SH-SY5Y (cell line): ENCODE measurements at regions not wholly inside any gene's neighbourhood (a gene's known extent, or its start where the extent isn't known, plus 50 kb on each side); places are given as distances from the start of the nearest gene placed in this dataset.

Source experiments
- GATA2 ChIP-seq: IDR thresholded peaks from 2 replicates; pipeline ENCODE4 v1.6.1; 2011; ENCODE audit warnings: mild to moderate bottlenecking, low read depth, low read length
- GATA3 ChIP-seq: IDR thresholded peaks from 2 replicates; pipeline ENCODE4 v1.6.1; 2011; ENCODE audit warnings: low read depth, mild to moderate bottlenecking, low read length, moderate library complexity

GRCh38 chr11:70883323-70883940 lies 368.9 kb downstream of the SHANK2 start:
- TF ChIP-seq GATA3 = no peak
- TF ChIP-seq GATA2 = no peak

- TF ChIP-seq GATA2 (no peak), GATA3 (no peak)
Observed at GRCh38 chr11:70883973-70884623, 368.3 kb downstream of the SHANK2 start.

GRCh38 chr11:70885281-70886231 lies 366.8 kb downstream of the SHANK2 start:
- TF ChIP-seq GATA2 (no peak), GATA3 (no peak)

- TF ChIP-seq GATA2 (no peak), GATA3 (no peak)
Observed at GRCh38 chr11:70886256-70886655, 366.1 kb downstream of the SHANK2 start.

- TF ChIP-seq GATA3 (no peak), GATA2 (no peak)
Observed at GRCh38 chr11:70886676-70887541, 365.5 kb downstream of the SHANK2 start.

GRCh38 chr11:70887542-70887827 lies 364.9 kb downstream of the SHANK2 start:
- TF ChIP-seq GATA2 = no peak

- TF ChIP-seq GATA3 (no peak), GATA2 (no peak)
Observed at GRCh38 chr11:70888061-70888460, 364.3 kb downstream of the SHANK2 start.

GRCh38 chr11:70889411-70889810 lies 363.0 kb downstream of the SHANK2 start:
- no peak for TF ChIP-seq GATA3
- no peak for TF ChIP-seq GATA2

- TF ChIP-seq GATA3 (no peak), GATA2 (no peak)
Observed at GRCh38 chr11:70891844-70892380, 360.5 kb downstream of the SHANK2 start.

- TF ChIP-seq GATA2 = no peak
- TF ChIP-seq GATA3 = no peak
Observed at GRCh38 chr11:70892889-70893288, 359.5 kb downstream of the SHANK2 start.

- no peak for TF ChIP-seq GATA3
- no peak for TF ChIP-seq GATA2
Observed at GRCh38 chr11:70894566-70895365, 357.6 kb downstream of the SHANK2 start.

GRCh38 chr11:70895366-70895670 lies 357.1 kb downstream of the SHANK2 start:
- no peak for TF ChIP-seq GATA3
- TF ChIP-seq GATA2 = no peak

- TF ChIP-seq GATA2 (no peak), GATA3 (no peak)
Observed at GRCh38 chr11:70897429-70897828, 354.9 kb downstream of the SHANK2 start.
